ES-I3 (cell line): ENCODE measurements at regions not wholly inside any gene's neighbourhood (a gene's known extent, or its start where the extent isn't known, plus 50 kb on each side); places are given as distances from the start of the nearest gene placed in this dataset.

Experiments used
- H3K36me3 ChIP-seq: 2 replicates; pipeline ENCODE4 v1.6.1; 2013; ENCODE audit warnings: mild to moderate bottlenecking, low read length, control low read depth, moderate library complexity; ENCODE audit not compliant: insufficient read depth
- H3K4me1 ChIP-seq: 2 replicates; pipeline ENCODE4 v1.6.1; 2013; ENCODE audit warnings: mild to moderate bottlenecking, control low read depth, low read length; ENCODE audit not compliant: insufficient read depth
- H3K9ac ChIP-seq: 2 replicates; pipeline ENCODE4 v1.6.1; 2013; ENCODE audit warnings: low read depth, mild to moderate bottlenecking, low read length, moderate library complexity
- H3K9me3 ChIP-seq: 2 replicates; pipeline ENCODE4 v1.6.1; 2013; ENCODE audit warnings: mild to moderate bottlenecking, low read length, moderate library complexity; ENCODE audit not compliant: control insufficient read depth, insufficient read depth

- H3K36me3 ChIP-seq = no peaks in the 10 kb centered on the region
- peaks cover 18% of the 10 kb centered on the region for H3K4me1 ChIP-seq
- no peaks in the 10 kb centered on the region for H3K9me3 ChIP-seq
- H3K9ac ChIP-seq = no peak overlapping the region
Measured at GRCh38 chr20:1721687-1722512, 64.3 kb upstream of the SIRPG start.

GRCh38 chr20:1720845-1721475 lies 63.4 kb upstream of the SIRPG start:
- H3K9me3 ChIP-seq = no peaks in the 10 kb centered on the region
- no peak overlapping the region for H3K9ac ChIP-seq
- no peaks in the 10 kb centered on the region for H3K36me3 ChIP-seq
- H3K4me1 ChIP-seq = peaks cover 18% of the 10 kb centered on the region

GRCh38 chr20:1720226-1720625 lies 62.6 kb upstream of the SIRPG start:
- Histone ChIP-seq H3K9ac (no peak overlapping the region), H3K4me1 (peaks cover 18% of the 10 kb centered on the region), H3K36me3 (no peaks in the 10 kb centered on the region), H3K9me3 (no peaks in the 10 kb centered on the region)

- H3K36me3 ChIP-seq = no peaks in the 10 kb centered on the region
- peaks cover 18% of the 10 kb centered on the region for H3K4me1 ChIP-seq
- no peaks in the 10 kb centered on the region for H3K9me3 ChIP-seq
- H3K9ac ChIP-seq = no peak overlapping the region
Measured at GRCh38 chr20:1718604-1719384, 61.2 kb upstream of the SIRPG start.

GRCh38 chr20:1712634-1713624 lies 55.4 kb upstream of the SIRPG start:
- Histone ChIP-seq H3K36me3 (no peaks in the 10 kb centered on the region), H3K4me1 (no peaks in the 10 kb centered on the region), H3K9ac (no peak overlapping the region), H3K9me3 (no peaks in the 10 kb centered on the region)

- Histone ChIP-seq H3K9me3 (no peaks in the 10 kb centered on the region), H3K36me3 (no peaks in the 10 kb centered on the region), H3K9ac (no peak overlapping the region), H3K4me1 (no peaks in the 10 kb centered on the region)
Measured at GRCh38 chr20:1711826-1712601, 54.4 kb upstream of the SIRPG start.

GRCh38 chr20:1711266-1711665 lies 53.7 kb upstream of the SIRPG start:
- H3K9ac ChIP-seq = no peak overlapping the region
- H3K4me1 ChIP-seq = no peaks in the 10 kb centered on the region
- H3K9me3 ChIP-seq = no peaks in the 10 kb centered on the region
- H3K36me3 ChIP-seq = no peaks in the 10 kb centered on the region

GRCh38 chr20:1710484-1710883 lies 52.9 kb upstream of the SIRPG start:
- no peaks in the 10 kb centered on the region for H3K9me3 ChIP-seq
- H3K9ac ChIP-seq = no peak overlapping the region
- H3K4me1 ChIP-seq = no peaks in the 10 kb centered on the region
- no peaks in the 10 kb centered on the region for H3K36me3 ChIP-seq

- Histone ChIP-seq H3K9ac (no peak overlapping the region), H3K36me3 (no peaks in the 10 kb centered on the region), H3K9me3 (no peaks in the 10 kb centered on the region), H3K4me1 (no peaks in the 10 kb centered on the region)
Measured at GRCh38 chr20:1707588-1708449, 50.2 kb upstream of the SIRPG start.
